Astrocyte of the cerebellum (primary cell): ENCODE measurements at regions not wholly inside any gene's neighbourhood (a gene's known extent, or its start where the extent isn't known, plus 50 kb on each side); places are given as distances from the start of the nearest gene placed in this dataset.

ENCODE experiments used
- DNase-seq: peaks from one replicate; pipeline ENCODE4 v3.0.0-alpha.2; 2011; ENCODE audit warnings: low read depth
- H3K4me3 ChIP-seq: 2 replicates; pipeline ENCODE4 v1.5.1; 2011; ENCODE audit warnings: mild to moderate bottlenecking, low read depth, low read length, moderate library complexity
- CTCF ChIP-seq: IDR thresholded peaks from 2 replicates; pipeline ENCODE4 v1.5.1; 2012; ENCODE audit warnings: low read length, low read depth, moderate library complexity, mild to moderate bottlenecking; ENCODE audit errors: missing control alignments
- in situ Hi-C: cut with HindIII; loops from 2 replicates; pipeline ENCODE4 v1.10.0; 2017; ENCODE audit warnings: low sequenced_read_pairs

GRCh38 chr14:40909906-40910305 is 696.8 kb upstream of the LRFN5 start:
- no peak for TF ChIP-seq CTCF
- in situ Hi-C loops = no loop called here
- no peak overlapping the region for H3K4me3 ChIP-seq
- DNase-seq = no peak

GRCh38 chr14:40903709-40904108 is 703.0 kb upstream of the LRFN5 start:
- in situ Hi-C loops = no loop called here
- no peak overlapping the region for H3K4me3 ChIP-seq
- no peak for TF ChIP-seq CTCF
- DNase-seq = no peak

- in situ Hi-C loops = no loop called here
- no peak for DNase-seq
- no peak for TF ChIP-seq CTCF
- H3K4me3 ChIP-seq = no peak overlapping the region
Observed at GRCh38 chr14:40899435-40899834, 707.2 kb upstream of the LRFN5 start.

GRCh38 chr14:40894846-40895245 is 711.8 kb upstream of the LRFN5 start:
- in situ Hi-C loops = no loop called here
- H3K4me3 ChIP-seq = no peak overlapping the region

GRCh38 chr14:40889126-40889525 is 717.5 kb upstream of the LRFN5 start:
- in situ Hi-C loops = no loop called here
- H3K4me3 ChIP-seq = no peak overlapping the region
- no peak for TF ChIP-seq CTCF
- no peak for DNase-seq

More at GRCh38 chr14:40894846-40895245, 711.8 kb upstream of the LRFN5 start:
- no peak for TF ChIP-seq CTCF
- no peak for DNase-seq

GRCh38 chr14:40887912-40888311 is 718.8 kb upstream of the LRFN5 start:
- H3K4me3 ChIP-seq = no peak overlapping the region
- no peak for TF ChIP-seq CTCF
- in situ Hi-C loops = no loop called here
- DNase-seq = no peak

GRCh38 chr14:40870252-40870651 is 736.4 kb upstream of the LRFN5 start:
- in situ Hi-C loops = no loop called here
- DNase-seq = no peak
- no peak for TF ChIP-seq CTCF
- no peak overlapping the region for H3K4me3 ChIP-seq
